Activated CD4-positive, alpha-beta T cell treated with anti-CD3 and anti-CD28 coated beads for 36 hours (primary cell): ENCODE measurements at regions not wholly inside any gene's neighbourhood (a gene's known extent, or its start where the extent isn't known, plus 50 kb on each side); places are given as distances from the start of the nearest gene placed in this dataset.
A peak's percentile ranks its signal among the peaks of the same experiment; 100 is the strongest.
"Not testable (repeated sequence)": the region's sequence is repeated elsewhere in the genome, so short reads cannot be mapped to it uniquely, and the experiment has no call there.

Experiments used
- ATAC-seq: fragments of 200-7000 bp; cut with Tn5 transposase; one replicate; pipeline ENCODE4 v1.10.0; 2021; ENCODE audit warnings: mild to moderate bottlenecking, moderate library complexity
- CTCF ChIA-PET: fragments of 350-600 bp; sonication (Branson Sonifier 250); formaldehyde crosslinking; loops from one replicate; lab custom pipeline; 2021; ENCODE audit warnings: antibody characterized with exemption; lab: Charles Lee
- POLR2A ChIA-PET: fragments of 350-600 bp; sonication (Branson Sonifier 250); formaldehyde crosslinking; loops from one replicate; lab custom pipeline; 2021; ENCODE audit warnings: antibody characterized with exemption, inconsistent platforms; lab: Charles Lee
- DNase-seq: peaks from one replicate; pipeline ENCODE4 v3.0.0-alpha.2; 2020
- H3K27ac Mint-ChIP-seq: one replicate; pipeline ENCODE4 v1.8.0; 2021; ENCODE audit warnings: mixed read lengths
- H3K27me3 Mint-ChIP-seq: one replicate; pipeline ENCODE4 v1.8.0; 2021; ENCODE audit warnings: mixed read lengths
- H3K36me3 Mint-ChIP-seq: one replicate; pipeline ENCODE4 v1.8.0; 2021; ENCODE audit warnings: low read depth, mixed read lengths
- H3K4me1 Mint-ChIP-seq: one replicate; pipeline ENCODE4 v1.8.0; 2021; ENCODE audit warnings: mixed read lengths
- H3K4me3 Mint-ChIP-seq: one replicate; pipeline ENCODE4 v1.8.0; 2021; ENCODE audit warnings: mild to moderate bottlenecking, moderate library complexity, mixed read lengths
- H3K9me3 Mint-ChIP-seq: one replicate; pipeline ENCODE4 v1.8.0; 2021; ENCODE audit warnings: low read depth, mixed read lengths
- intact Hi-C, 2 experiments: fragments of 100-400 bp; cut with DNase I in 1 of 2; cut with micrococcal nuclease in 1 of 2; formaldehyde crosslinking; loops; one replicate each; pipeline versions ENCODE4 v1.14.2 to v1.15.1; 2022 to 2024; cut with DNase I, micrococcal nuclease

DNA sequence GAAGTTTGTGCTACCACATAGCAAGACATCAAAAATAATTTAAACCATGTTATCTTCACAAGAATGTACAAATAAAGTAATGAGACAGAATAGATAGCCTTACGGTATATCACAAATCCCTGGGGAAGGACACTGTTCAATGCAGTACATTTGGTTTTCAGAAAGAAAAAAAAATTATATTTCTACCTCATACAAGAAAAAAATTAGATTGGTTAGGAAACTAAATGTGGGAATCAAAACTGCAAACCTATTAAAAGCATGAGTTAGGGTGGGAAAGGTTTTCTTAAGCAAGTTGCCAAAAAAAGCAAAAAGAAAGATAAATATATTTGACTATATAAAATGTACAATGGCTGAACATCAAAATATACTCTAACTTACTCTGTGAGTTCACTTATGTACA is 201.9 kb upstream of the NREP start:
- Mint-ChIP-seq H3K4me3 (no peak overlapping the region), H3K27me3 (peaks cover 5% of the 10 kb centered on the region), H3K27ac (no peak overlapping the region), H3K9me3 (no peaks in the 10 kb centered on the region), H3K36me3 (no peaks in the 10 kb centered on the region), H3K4me1 (no peaks in the 10 kb centered on the region)
- intact Hi-C loops = no loop called here
- POLR2A ChIA-PET = no interaction called here
- no peak for ATAC-seq
- no peak for DNase-seq
- CTCF ChIA-PET = no interaction called here

DNA sequence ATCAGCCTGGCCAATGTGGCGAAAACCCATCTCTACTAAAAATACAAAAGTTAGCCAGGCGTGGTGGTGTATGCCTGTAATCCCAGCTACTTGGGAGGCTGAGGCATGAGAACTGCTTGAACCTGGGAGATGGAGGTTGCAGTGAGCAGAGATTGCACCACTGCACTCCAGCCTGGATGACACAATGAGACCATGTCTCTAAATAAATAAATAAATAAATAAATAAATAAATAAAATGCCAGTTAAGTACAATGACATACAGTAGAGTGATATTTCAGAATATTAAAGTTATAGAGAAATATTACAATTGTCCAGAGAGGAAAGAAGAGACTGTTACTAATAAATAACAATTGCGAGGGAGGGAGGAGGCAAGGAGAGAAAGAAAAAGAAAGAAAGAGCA is 199.8 kb upstream of the NREP start:
- CTCF ChIA-PET, ATAC-seq, intact Hi-C loops: not testable (repeated sequence)

DNA sequence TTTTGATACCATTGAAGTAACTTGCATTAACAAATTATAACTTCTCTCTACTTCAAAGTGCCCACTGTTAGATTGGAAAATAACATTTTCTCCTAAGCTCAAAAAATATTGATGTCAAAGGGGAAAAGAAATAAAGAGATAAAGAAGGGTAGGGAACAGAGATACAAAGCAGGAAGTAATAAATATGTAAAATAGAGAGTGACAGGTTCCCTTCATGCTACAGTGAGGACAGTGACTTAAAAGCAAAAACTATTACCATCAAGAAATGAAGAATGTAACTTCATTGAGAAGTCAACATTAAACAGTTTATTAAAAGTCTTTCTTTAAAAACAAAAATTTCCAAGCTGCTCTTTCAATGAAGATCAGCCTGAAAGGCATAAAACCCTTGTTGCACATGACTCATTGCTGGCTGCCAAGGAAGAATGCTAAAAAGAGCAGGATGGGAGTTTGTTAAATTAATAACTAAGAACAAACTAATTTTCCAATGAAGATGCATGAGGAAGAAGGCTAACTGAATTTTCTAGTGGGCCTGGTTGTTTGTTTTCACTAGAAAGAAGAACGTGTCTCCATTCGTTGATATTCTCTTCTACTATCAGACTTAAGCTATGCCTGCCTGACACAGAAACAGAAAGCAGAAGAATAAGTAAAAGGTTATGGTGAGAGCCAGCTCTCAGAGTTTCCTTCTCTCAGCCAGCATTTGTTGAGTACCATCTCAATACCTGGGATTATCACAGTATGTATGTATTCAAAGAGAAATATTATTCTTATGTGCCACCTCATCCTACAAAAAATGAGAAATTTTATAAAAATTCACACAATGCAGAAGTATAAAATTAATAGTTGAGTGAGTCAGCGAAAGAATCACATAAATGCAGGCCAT is 197.8 kb upstream of the NREP start:
- Mint-ChIP-seq H3K36me3 (no peaks in the 10 kb centered on the region), H3K9me3 (no peaks in the 10 kb centered on the region), H3K4me1 (no peaks in the 10 kb centered on the region), H3K27ac (no peak overlapping the region), H3K27me3 (peaks cover 13% of the 10 kb centered on the region), H3K4me3 (no peak overlapping the region)
- ChIA-PET CTCF (no interaction called here), POLR2A (no interaction called here)
- ATAC-seq (no peak), DNase-seq (no peak)
- intact Hi-C loops = no loop called here

More for the DNA sequence above, 199.8 kb upstream of the NREP start:
- peaks cover 13% of the 10 kb centered on the region for H3K27me3 Mint-ChIP-seq
- H3K36me3 Mint-ChIP-seq, H3K27ac Mint-ChIP-seq, H3K4me1 Mint-ChIP-seq, DNase-seq, H3K9me3 Mint-ChIP-seq, POLR2A ChIA-PET, H3K4me3 Mint-ChIP-seq: not testable (repeated sequence)

DNA sequence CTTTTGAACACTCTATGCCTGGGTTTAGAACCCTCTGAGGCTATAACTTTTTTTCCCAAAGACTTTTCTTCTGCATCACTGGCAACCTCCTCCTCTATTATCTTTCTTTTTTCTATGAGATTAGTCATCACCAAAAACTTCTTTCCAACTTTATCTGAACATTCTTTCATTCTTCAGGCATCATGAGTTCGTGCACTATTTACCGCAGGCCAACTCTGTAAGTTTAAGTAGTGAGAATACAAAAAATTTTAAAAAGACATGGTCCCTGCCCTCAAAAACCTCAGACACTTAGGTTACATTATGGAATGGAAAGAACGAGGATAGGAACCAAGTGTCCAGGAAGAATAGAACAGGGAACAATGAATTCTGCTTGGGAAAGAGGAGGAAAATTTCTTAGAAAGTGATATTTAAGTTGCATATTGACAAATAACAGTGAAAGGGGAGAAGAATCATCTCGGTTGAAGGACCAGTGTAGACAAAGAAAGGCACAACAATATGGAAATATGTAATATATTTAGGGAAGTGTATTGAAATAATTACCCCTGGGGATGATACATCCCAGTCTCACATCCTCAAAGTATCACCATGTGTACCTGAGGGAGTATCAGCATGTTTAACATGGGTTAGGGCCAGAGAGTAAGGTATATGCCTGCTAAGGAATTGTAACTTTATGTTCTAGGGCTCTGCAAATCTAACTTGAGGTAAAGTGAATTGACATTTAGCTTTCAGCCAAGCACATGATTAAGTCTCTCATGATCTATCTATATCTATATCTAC is 196.5 kb upstream of the NREP start:
- no peak overlapping the region for H3K4me3 Mint-ChIP-seq
- ATAC-seq (no peak), DNase-seq (no peak)
- H3K36me3 Mint-ChIP-seq = no peaks in the 10 kb centered on the region
- intact Hi-C loops = no loop called here
- H3K27ac Mint-ChIP-seq = no peak overlapping the region
- peaks cover 13% of the 10 kb centered on the region for H3K27me3 Mint-ChIP-seq
- no peaks in the 10 kb centered on the region for H3K4me1 Mint-ChIP-seq
- ChIA-PET CTCF (no interaction called here), POLR2A (no interaction called here)
- no peaks in the 10 kb centered on the region for H3K9me3 Mint-ChIP-seq

DNA sequence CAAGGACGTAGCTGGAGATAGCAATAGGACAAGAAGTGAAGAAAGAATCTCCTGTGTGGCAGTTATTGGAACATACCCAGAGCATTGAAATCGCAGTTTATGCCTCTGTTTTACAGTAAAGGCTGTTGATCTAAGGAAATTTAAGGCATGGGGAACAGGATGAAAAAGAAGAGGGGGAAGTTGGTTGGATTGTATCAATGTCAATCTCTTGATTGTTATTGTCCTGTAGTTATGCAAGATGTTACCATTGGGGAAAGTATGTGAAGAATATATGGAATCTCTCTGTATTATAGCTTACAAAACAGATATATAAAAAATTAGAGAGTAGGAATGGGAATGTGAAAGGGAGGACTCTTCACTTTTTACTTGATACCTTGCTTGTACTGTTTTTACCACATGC is 195.6 kb upstream of the NREP start:
- Mint-ChIP-seq H3K27ac (no peak overlapping the region), H3K4me3 (no peak overlapping the region), H3K4me1 (no peaks in the 10 kb centered on the region), H3K36me3 (no peaks in the 10 kb centered on the region), H3K9me3 (no peaks in the 10 kb centered on the region), H3K27me3 (peaks cover 13% of the 10 kb centered on the region)
- DNase-seq = no peak
- POLR2A ChIA-PET = no interaction called here
- no peak for ATAC-seq
- CTCF ChIA-PET = no interaction called here
- intact Hi-C loops = no loop called here

DNA sequence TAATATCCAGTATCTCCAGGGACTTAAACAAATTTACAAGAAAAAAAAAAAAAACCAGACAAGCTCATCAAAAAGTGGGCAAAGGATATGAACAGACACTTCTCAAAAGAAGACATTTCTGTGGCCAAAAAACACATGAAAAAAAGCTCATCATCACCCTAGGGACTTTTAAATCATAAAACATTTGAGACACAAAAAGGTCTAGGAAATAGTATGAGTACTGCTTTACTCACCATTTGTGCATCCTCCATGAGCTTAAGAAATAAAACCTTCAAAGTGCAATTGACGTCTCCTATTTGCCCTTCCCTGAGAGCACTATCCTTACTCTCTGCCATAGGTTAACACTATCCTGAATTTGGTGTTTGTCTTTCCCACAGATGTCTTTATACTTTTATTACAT is 193.7 kb upstream of the NREP start:
- intact Hi-C loops = no loop called here
- DNase-seq (no peak), ATAC-seq (no peak)
- no peak overlapping the region for H3K4me3 Mint-ChIP-seq
- no peaks in the 10 kb centered on the region for H3K36me3 Mint-ChIP-seq
- H3K9me3 Mint-ChIP-seq = no peaks in the 10 kb centered on the region
- ChIA-PET CTCF (no interaction called here), POLR2A (no interaction called here)
- no peak overlapping the region for H3K27ac Mint-ChIP-seq
- H3K4me1 Mint-ChIP-seq = no peaks in the 10 kb centered on the region
- H3K27me3 Mint-ChIP-seq = peaks cover 12% of the 10 kb centered on the region

DNA sequence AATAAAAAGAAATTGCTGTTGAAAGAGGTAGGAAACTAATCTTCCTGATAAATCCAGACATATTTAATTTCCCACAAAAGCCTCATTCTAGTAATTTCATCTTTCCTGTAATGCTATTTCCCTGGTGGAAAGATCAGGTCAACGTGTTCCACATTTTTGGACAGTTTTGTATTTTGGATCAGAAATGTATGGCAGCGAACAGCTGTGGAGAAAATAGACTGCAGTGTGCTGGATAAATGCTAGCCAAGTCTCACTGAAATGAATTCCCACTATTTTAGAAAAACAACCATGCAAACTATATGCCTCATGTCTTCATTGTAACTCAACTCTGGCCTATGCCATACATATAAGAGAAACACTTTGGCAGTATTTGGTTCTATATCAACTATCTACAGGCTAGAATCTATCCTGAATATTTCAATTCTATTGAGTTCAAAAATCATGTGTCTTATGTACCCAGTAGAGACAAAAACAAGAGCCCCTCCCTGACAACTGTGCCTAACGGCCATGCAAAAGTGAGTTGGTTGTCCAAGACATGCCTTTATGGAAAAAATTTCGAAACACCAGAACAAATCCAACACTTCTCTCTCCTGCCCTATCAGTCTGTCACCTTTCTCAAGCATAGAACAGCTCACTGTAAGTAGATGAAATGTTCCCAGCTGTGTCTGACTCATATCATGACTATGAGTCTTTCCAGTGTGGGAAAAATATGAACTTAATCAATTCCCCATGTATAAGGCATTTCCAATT is 191.3 kb upstream of the NREP start:
- H3K4me1 Mint-ChIP-seq = no peaks in the 10 kb centered on the region
- H3K9me3 Mint-ChIP-seq = no peaks in the 10 kb centered on the region
- intact Hi-C loops = no loop called here
- peaks cover 9% of the 10 kb centered on the region for H3K27me3 Mint-ChIP-seq
- ATAC-seq (no peak), DNase-seq (no peak)
- ChIA-PET POLR2A (no interaction called here), CTCF (no interaction called here)
- no peak overlapping the region for H3K27ac Mint-ChIP-seq
- H3K4me3 Mint-ChIP-seq = no peak overlapping the region
- no peaks in the 10 kb centered on the region for H3K36me3 Mint-ChIP-seq

DNA sequence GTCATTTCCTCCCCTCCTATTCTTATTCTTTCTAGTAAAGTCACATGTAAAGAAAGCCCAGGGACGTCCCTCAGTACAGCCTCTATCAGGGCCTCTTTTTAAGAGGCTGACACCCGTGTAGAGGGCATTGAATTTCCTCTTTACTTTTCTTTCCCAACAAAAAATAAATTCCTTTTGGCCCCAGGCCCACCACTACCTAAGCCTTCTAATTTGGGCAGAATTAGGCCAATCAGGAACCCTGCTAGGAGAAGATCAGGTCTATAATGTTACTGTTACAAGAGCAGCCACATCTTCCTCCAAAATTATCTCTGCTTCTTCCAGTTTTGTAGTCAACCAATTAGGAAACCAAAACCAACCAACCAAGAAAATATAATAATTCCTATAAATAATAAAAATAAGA is 189.6 kb upstream of the NREP start:
- ChIA-PET POLR2A (no interaction called here), CTCF (no interaction called here)
- no peaks in the 10 kb centered on the region for H3K36me3 Mint-ChIP-seq
- intact Hi-C loops = no loop called here
- H3K9me3 Mint-ChIP-seq = no peaks in the 10 kb centered on the region
- DNase-seq (no peak), ATAC-seq (no peak)
- no peak overlapping the region for H3K4me3 Mint-ChIP-seq
- no peak overlapping the region for H3K27ac Mint-ChIP-seq
- no peaks in the 10 kb centered on the region for H3K4me1 Mint-ChIP-seq
- peaks cover 3% of the 10 kb centered on the region for H3K27me3 Mint-ChIP-seq

DNA sequence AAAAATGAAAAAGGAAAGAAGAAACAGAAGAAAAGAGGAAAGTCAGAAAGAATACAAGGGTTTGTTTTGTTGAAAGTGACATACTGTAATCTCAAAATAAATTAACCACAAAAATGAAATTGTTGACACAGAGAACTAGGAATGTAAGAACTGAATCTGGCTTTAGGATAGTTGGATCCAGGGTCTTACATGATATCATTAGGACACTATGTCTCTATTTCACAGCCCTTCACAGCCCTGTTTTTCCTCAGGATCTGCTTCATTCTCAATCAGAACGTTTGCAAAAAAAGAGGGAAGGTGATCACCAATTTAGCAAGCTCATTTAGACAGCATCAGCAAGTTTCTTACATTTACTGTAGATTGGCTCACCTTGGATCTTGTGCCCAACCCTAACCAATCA is 188.5 kb upstream of the NREP start:
- Mint-ChIP-seq H3K4me1 (no peaks in the 10 kb centered on the region), H3K36me3 (no peaks in the 10 kb centered on the region), H3K27ac (no peak overlapping the region), H3K4me3 (no peak overlapping the region), H3K27me3 (peaks cover 3% of the 10 kb centered on the region), H3K9me3 (no peaks in the 10 kb centered on the region)
- ChIA-PET POLR2A (no interaction called here), CTCF (no interaction called here)
- DNase-seq = no peak
- ATAC-seq = no peak
- intact Hi-C loops = no loop called here

DNA sequence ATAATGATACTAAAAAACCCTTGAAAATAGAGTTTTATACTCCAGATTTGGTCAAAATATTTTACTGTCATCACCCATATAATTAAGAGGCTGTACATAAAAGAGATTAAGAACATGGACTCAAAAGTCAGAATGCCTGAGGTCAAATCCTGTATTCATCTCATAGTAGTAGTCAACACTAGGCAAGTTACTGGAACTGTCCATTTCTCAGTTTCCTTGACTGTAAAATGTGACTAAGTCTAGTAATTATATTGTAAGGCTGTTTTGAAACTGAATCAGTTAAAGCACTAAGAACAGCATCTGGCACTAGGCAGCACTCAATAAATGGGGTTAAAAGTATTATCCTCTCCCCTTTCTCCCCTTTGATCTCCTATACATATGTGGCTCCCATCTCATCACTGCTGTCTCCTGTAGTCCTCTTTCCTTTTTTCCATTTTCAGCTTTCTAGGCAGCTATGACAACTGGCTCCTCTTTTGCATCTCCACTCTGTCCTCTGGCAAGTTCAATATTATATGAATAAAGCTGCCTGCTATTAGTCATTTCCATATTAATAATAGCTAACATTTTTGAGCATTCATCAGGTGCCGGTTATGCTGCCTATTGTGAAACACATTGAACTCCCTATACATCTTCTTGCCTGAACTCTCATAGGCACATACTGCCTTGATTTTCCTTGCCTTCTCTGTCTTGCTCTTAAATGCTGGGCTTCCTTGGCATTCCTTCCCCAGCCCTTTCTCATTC is 185.8 kb upstream of the NREP start:
- H3K27me3 Mint-ChIP-seq = peaks cover 3% of the 10 kb centered on the region
- intact Hi-C loops = no loop called here
- no peaks in the 10 kb centered on the region for H3K9me3 Mint-ChIP-seq
- H3K36me3 Mint-ChIP-seq = no peaks in the 10 kb centered on the region
- no peaks in the 10 kb centered on the region for H3K4me1 Mint-ChIP-seq
- ATAC-seq (peak; percentile 16), DNase-seq (no peak)
- H3K27ac Mint-ChIP-seq = no peak overlapping the region
- H3K4me3 Mint-ChIP-seq = no peak overlapping the region
- ChIA-PET CTCF (interaction anchor here (0.7 to 1.1 kb wide), 2 partner anchors 13 to 178 kb away, joined by 3 to 4 read pairs; no protein-coding TSS in a partner anchor), POLR2A (no interaction called here)

DNA sequence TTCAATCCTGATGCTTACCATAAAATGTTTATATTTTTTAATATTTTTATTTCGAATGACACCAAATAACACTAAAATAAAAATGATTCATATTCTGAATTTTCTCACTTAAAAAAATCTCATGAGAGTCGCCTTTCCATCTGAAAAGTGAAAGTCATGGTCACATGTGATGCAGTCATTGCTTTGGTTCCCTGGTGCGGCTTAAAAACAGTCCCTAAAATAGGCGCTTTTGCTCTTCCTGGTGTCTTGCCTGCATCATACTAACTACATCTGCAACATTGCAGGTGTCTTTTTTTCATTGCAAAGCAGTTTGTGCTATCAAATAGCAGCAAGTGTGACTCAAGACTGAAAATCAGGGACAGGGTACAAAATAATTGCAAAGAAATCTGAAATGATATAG is 185.2 kb upstream of the NREP start:
- ChIA-PET CTCF (interaction anchor here (0.6 kb wide), 1 partner anchor 27 kb away, joined by 4 read pairs; no protein-coding TSS in a partner anchor), POLR2A (no interaction called here)
- DNase-seq = no peak
- Mint-ChIP-seq H3K27ac (no peak overlapping the region), H3K4me3 (no peak overlapping the region), H3K27me3 (peaks cover 3% of the 10 kb centered on the region), H3K36me3 (no peaks in the 10 kb centered on the region), H3K9me3 (no peaks in the 10 kb centered on the region), H3K4me1 (no peaks in the 10 kb centered on the region)
- intact Hi-C loops = no loop called here
- no peak for ATAC-seq
